ENCODE measurements at regions not wholly inside any gene's neighbourhood (a gene's known extent, or its start where the extent isn't known, plus 50 kb on each side); places are given as distances from the start of the nearest gene placed in this dataset.
A peak's percentile ranks its signal among the peaks of the same experiment; 100 is the strongest.

DNA sequence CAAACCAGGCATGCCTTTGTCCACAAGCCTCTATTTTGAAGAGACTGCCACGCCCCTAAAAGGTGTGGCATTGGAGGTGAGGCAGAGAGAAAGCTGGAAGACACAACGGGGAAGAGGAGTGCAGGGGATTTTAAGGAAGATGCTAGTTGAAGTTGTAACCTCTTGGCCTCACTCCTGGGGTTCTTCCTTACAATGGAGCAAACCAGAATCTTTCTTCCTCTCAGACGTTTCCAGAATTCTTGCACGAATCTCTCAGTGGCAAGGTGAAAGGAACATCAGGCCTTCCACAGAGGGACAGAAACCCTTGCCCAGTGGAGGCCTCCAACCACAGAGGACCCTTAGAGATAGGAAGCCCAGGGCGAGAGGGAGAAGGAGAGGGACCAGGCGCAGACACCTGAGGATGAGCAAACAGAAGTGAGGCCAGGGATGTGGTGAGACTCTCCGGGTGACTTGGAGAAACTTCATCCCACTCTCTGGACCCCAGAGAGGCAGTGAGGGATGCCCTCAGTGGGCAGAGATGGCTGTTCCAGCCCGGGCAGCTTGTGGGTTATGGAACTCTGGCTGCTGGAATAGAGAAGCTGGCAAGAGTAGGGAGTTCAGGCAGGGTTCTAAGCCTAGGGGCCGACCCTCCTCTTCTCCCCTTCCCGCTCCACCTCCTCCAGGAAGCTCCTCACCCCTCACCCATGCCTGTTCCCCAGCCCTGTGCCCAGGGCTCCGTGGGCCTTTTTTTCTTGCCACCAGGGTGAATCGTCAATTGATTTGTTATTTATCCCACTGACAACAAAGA is 136.8 kb upstream of the RUNX3 start:
- DNase-seq = no peak

DNA sequence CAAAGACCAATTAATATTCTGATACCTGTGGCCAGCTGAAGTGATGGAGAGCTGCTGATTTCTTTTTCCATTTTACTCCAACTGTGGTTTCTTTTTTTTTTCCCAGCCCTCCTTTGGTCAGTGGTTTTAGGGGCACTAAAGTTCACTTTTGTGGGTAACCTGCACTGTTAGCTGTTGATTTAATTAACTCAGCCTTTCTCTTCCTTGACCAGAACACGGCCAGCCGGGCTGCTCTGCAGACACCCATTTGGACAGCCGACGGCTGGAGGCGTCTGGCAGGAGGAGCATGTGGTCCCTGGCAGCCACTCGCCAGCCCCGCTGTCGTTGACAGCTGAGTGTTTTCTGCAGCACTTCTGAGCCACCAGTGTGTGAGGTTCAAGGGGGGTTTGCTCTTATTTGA is 136.2 kb upstream of the RUNX3 start:
- peak in 1 of 42 donors; percentile 20 for DNase-seq
- intact Hi-C loops (cut with DNase I) = no loop called here

More for the DNA sequence above, 136.8 kb upstream of the RUNX3 start:
- intact Hi-C loops (cut with DNase I) = no loop called here

DNA sequence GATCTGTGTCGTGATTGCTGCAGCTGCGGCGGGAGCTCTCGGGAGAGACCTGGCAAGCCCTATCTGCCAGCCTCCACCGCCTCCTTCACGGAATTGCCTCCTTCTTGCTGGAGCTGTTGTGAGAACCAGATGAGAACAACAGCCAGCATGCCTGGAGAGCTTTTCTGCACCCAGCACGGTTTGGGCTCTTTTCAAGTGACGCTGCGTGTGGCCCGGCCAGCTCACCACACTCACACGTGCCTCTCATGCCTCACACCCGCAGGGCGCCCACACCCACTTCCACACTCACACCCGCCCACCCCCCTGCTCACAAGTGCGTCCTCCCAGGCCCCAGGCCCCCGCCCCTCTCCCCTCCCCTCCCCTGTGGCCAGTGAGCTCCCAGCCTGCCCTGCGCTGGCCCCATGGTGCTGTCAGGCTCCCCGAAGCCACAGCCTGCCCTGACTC is 135.7 kb upstream of the RUNX3 start:
- intact Hi-C loops (cut with DNase I) = no loop called here
- DNase-seq = no peak

DNA sequence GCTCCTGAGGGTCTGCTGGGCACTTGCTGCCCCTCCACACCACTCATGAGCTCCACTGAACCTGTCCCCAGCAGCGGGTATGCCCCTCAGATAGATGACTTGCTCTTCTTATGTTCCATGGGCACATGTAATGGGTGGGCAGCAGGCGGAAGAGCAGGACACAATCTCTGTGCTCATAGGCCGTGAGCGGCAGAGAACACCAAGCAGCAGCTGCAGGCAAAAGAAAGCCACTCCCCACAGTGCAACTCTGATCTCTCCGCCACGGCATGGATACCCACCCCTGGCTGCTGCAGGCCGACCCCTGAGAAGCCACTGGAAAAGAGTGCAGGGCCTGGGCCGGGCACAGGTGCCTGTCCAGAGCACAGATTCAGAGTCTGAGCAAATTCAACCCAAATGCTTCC is 135.2 kb upstream of the RUNX3 start:
- DNase-seq = no peak
- intact Hi-C loops (cut with DNase I) = no loop called here

DNA sequence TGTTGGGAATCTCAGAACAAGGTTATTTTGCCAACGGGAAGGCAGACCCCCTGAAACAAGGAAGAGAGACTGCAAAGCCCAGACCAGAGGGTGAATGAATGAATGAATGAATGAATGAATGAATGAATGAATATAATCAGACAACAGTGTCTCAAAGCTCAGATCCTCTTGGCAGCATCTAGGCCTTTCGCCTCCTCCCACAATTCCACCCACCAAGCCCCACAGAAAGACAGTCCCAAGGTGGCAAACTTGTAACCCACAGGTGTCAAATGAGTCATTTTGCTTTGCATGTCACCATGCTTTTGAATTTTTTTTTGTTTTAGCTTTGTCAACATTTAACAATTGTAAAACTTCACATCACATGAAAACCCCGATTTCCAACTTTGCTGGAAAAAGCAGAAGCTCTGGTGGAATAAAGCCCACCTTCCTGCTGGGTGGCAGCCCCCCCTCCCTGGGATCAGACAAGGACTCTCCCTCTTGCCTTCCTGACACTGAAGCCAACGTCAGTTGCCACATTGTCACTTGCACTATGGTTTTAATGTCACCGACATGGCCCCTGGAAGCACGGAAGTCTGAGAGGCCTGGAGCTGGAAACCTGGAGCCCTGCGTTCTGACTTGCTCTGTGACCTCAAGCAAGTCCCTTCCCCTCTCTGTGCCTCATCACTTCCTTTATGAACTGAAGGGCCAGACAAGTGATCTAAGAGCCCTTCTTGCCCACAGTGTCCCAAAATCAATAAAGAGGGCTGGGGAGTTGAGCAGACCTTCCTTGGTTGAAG is 134.6 kb upstream of the RUNX3 start:
- intact Hi-C loops (cut with DNase I) = no loop called here
- DNase-seq = no peak

DNA sequence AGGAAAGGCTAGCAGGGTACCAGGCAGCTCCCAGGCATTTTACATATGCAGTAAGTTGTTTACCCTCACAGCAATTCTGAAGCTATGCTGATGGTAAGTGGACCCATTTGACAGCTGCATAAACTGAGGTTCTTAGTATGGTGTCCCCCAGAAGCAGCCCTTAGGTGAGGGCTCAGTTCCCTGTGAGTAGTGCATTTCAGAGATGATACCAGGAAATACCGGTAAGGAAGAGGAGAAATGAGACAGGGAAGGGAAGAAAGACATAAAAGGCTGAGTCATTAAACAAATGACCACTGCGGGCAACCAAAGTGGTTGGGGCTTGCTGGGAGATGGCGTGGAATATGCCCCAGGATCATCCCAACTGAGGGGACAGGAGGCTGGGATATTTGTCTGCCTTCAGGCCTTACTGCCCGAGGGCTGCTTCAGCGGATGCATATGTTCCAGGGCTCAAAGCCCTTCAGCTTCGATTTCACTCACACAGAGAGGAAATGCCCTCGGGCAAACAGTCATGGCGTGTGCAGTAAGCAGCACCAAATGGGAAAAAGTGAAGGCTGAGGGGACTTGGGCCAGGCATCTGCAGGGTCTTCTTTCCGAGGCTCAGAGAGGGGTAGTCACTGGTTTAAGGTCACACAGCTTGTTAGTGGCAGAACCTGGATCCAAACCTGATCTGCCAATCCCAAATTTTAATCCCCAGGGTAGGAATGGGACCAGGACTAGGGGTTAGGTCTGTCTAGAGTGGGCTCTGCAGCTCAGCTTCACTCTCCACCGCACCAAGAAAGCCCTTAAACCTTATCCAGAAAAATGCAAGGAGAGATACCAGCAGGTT is 133.7 kb upstream of the RUNX3 start:
- no peak for DNase-seq
- intact Hi-C loops (cut with DNase I) = no loop called here

DNA sequence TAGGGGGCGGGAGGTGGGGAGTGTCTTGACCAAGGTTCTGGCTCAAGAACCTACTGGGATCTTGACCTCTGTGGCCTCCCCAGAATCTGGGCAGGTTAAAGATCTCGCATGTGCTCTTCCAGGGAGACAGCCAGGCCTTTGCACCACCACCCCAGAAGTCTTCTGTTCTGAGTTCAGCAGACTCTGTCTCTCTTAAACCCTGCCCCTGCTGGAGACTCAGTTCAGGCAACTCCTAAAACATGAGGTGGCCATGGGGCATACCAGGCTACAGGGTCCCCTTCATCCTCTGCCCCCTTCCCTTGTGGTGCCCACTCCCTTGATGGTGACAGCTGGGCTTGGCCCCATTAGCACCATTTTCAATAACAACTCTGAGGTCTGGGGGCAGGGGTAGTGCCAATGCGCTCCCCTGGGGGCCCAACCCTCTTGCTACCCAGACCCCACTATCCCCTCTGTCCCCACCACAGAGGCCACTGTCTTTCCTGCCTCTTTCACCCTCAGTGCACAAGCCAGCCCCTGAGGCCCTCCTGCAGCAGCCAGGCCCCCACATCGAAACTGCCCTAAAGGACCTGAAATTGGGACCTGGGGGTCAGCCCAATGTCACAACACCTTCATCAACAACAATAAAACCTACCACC is 132.7 kb upstream of the RUNX3 start:
- no peak for DNase-seq
- intact Hi-C loops (cut with DNase I) = no loop called here

DNA sequence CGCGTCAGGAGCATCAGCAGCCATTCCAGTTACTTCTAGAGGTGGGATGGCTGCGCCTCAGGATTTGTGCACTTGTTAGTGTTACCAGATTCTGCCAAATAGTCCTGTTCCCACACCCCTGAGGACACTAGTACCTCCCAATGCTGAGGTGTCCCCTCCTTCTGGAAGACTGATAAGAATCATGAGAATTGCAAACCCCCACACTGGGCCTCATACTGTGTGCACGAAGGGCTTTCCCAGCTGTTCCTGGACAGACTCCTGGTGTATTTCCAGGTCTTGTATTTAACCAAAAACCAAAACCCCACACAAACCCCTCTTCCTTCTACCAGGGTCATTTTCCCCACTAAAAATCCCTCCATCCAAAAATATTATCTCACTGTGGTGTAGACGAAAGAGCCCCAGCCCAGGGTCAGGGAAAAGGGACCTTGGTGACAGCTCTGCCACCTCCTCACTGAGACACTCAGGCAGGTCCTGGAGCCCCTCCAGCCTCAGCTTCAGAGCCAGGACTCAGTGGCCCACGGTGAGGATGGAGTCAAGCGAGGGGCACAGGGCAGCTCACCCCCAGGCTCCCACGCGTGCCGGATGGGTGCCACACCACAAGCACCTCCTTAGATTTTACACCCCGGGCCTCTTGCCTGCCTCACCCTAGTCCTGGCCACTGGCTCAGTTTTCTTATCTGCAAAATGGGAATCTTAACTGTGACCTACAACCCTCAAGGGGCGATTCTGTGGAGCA is 131.4 kb upstream of the RUNX3 start:
- DNase-seq = no peak
- intact Hi-C loops (cut with DNase I) = no loop called here

DNA sequence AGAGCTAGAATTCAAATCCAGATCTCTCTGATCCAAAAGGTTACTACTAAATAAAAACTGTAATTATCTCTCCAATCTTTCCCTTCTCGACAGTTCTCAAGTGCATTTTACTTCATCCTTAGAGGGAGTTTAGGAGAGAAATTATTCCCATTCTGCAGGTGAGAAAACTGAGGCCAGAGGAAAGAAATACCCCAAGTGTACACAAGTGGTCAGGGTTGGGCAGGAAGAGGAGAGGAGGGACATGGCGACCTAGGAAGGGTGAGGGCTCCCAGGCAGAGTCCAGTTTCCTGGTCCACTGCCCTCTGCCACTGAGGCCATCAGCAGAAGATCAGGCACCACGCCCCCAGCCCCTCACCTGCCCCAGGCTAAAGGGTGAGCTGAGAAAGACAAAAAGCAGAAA is 127.1 kb upstream of the RUNX3 start:
- intact Hi-C loops (cut with DNase I) = no loop called here
- DNase-seq = no peak

DNA sequence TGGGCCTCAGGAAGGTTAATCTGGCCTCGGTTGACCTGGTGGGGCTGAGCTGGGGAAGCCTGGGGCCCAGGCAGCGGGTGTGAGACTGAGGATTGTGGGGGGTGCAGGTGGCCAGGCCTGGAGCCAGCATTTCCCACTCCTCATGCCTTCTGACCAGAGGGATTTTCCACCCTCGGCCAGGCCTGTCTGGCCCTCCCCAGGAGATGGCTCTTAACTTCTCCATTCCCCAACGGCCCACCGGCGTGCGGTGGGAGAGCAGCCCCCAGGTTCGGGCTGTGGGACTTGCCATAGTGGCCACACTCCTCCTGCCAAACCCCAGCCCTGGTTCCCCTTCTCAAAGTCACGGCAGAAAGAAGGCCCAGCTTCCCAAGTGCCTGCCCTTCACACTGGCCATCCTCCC is 126.5 kb upstream of the RUNX3 start:
- DNase-seq = no peak

DNA sequence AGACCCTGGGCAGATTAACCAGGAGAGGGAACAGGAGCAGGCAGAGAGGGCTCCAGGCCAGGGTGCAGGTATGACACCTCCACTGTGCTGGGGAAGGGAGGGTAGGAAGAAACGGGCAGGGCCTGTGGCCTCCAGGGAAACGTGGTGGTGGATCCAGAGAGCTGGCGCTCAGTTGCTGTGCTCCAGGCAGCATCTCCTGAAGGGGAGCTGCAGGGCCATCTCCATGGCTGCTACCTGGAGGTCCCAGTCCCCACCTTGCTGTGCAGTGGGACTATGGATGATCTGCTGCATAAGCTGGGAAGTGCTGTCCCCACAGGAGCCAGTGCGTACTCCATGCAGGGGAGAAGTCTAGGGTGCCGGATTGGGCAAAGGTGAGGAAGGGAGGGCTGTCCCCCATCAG is 125.9 kb upstream of the RUNX3 start:
- intact Hi-C loops (cut with DNase I) = no loop called here
- no peak for DNase-seq

More for the DNA sequence above, 126.5 kb upstream of the RUNX3 start:
- intact Hi-C loops (cut with DNase I) = no loop called here

DNA sequence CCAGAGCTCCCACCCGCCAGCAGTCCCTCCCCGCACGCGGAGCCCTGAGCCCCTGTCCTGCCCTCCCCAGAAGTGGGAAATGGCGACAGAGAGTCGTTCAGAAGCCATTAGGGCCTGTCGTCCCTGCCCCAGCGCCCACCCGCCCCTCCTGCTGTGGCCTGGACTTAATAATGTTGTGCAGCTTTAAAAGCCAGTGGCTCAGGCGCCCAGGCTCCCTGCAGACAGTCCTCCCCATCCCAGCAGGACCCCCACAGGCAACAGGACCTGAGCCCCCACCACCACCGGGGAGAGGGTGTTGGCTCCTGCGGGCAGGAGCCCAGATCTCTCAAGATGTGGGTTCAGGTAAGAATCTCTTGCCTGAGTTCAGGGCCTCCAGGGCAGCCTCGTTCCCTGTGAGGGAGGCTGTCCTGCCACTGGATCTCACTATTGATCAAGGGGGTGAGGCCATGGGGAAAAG is 125.3 kb upstream of the RUNX3 start:
- intact Hi-C loops (cut with DNase I) = no loop called here
- no peak for DNase-seq

DNA sequence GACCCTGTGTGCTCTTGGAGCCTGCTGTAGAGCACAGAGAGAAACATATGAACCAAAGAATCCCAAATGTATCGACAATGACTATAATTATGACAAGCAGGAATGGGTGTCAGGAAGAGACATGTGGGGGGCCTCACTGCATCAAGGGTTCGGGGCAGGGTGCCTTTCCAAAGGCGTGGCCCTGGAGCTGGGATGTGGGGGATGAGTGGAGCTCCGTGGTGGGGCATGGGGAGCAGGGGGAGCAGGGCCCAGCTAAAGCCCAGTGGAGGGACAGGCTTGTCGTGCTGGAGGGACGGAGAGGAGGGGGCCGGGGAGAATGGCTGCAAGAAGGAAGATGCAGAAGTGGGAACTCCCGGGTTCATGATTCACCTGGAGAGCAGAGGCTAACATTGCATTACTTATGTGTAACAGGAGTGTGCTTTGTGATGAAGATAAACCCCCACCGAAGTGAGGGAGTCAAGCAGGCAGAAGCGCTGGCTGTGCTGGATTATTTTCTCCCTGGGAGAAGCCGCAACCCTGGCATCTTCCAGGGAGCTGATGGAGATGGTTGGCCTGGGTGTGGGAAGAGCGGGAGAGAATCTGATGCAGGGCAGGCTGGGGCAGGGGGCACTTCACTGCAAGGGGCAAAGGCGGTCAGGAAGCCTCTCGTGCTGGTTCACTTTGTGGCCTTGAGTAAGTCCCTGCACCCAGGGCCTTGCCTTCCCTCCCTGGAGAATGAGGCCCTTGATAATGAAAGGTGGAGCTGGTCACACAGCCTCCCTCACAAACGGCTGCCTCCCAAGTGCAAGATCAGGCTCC is 124.6 kb upstream of the RUNX3 start:
- intact Hi-C loops (cut with DNase I) = no loop called here
- DNase-seq = no peak

DNA sequence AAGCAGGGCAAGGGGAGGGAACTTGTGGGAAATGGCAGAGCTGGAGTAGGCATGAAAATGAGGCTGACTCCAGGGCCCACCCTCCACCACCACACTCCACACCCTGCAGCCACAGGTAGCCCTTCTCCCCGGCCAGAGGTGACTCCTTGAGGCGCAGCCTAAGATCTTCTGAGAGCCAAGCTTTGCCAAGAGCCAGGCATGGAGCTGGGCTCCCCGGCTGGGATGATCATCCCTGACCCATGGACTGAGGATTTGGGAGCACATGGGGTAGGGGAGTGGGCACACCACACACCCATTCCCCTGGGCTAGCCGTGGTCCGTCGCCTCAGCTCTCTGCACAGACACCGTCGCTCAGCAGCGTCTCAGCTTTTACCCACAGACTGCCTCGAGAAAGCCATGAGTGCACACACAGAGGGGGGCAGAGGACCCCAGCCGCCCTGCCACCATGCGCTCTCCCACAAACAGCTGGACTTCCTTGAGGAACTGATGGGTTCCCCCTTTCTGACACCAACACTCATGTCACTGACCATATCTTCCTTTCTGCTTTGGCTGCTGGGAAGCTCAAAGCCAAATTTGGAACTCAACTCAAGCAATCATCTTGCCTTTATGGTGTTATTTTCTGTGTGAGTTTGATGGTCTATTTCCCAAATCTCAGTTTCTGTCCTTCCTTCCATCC is 123.6 kb upstream of the RUNX3 start:
- DNase-seq = no peak
- intact Hi-C loops (cut with DNase I) = no loop called here

DNA sequence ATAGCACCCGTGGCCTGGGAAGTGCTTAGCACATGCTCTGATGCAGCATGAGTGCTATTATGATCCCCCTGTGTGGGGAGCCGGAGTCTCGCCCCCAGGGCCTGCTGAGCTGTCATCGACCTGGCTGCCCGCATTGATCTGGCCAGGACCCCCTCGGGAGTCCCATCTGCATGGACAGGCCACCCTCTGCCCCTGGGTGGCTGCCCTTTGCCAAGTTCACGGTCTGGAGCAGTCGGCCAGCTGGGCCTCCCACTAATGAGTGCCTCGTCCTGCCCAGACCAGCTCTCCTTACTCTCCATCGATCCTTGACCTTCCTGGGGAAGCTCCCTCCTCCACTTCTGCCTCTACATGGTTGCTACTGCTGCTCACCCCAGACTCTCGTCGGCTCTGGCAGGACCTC is 121.8 kb upstream of the RUNX3 start:
- DNase-seq = no peak
- intact Hi-C loops (cut with DNase I) = no loop called here

DNA sequence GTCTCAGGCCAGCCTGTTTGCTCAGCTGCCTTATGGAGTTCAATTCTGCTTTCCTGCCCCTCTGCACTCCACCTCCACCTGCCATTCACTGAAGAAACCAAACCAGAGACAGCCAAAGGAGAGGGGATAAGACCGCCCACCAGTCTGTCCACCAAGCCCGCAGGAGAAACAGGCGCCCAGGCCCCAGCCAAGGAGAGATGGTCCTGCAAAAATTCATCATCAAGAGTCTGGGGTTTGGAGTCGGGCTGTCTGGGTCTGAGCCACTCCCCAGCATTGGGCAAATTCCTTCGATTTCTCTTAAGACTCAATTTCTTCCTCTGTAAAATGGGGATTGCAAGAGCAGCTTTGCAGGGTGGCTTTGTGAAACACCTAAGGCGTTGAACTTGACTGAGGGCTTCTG is 121.4 kb upstream of the RUNX3 start:
- intact Hi-C loops (cut with DNase I) = no loop called here
- no peak for DNase-seq

DNA sequence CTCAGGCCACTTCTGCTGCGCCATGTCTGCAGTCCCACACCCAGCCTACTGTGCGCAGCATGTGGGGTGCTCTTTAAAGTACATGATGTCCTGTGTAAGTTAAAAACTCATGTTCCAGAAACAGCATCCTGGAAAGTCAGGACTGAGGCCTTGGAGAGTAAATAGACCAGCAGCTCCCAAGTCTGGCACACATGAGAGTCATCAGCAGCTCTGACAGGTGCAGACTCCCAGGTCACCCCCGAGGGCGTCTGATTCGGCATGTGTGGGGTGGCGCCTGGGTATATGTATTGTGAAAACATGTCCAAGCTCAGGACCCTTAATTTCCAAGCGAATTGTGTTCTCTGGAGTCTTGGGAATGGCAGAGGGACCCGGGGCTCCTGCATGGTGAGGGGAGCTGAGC is 120.1 kb upstream of the RUNX3 start:
- no peak for DNase-seq
- intact Hi-C loops (cut with DNase I) = no loop called here

Measured in head of caudate nucleus (tissue), 42 donors.